Panc1 (cell line): ENCODE measurements at regions not wholly inside any gene's neighbourhood (a gene's known extent, or its start where the extent isn't known, plus 50 kb on each side); places are given as distances from the start of the nearest gene placed in this dataset.

Source experiments
- ATAC-seq: fragments of 200-7000 bp; cut with Tn5 transposase; 2 replicates; pipeline ENCODE4 v1.9.1; 2020; ENCODE audit warnings: mild to moderate bottlenecking, moderate library complexity
- BruUV-seq: library from RNA; stranded (reverse); fragments of 400-500 nt; replicated peaks from 2 replicates; lab custom pipeline; 2021; lab: Mats Ljungman, UMichigan
- CTCF ChIA-PET: fragments of 300-600 bp; sonication (Branson Sonifier 250); formaldehyde crosslinking; loops from one replicate; lab custom pipeline; 2022; ENCODE audit warnings: antibody characterized with exemption; lab: Charles Lee
- POLR2A ChIA-PET: fragments of 300-600 bp; sonication (Branson Sonifier 250); formaldehyde crosslinking; loops from one replicate; lab custom pipeline; 2022; ENCODE audit warnings: antibody characterized with exemption; lab: Charles Lee
- DNase-seq: peaks from one replicate; pipeline ENCODE4 v3.0.0-alpha.2; 2010; ENCODE audit warnings: low read depth, low spot score
- H3K27ac ChIP-seq: 2 replicates; pipeline ENCODE4 v1.5.1; 2011; ENCODE audit warnings: mild to moderate bottlenecking, low read length, inconsistent platforms
- H3K27me3 ChIP-seq: fragments of 200-500 bp; sonication (Bioruptor generic); 2 replicates; pipeline ENCODE4 v1.6.0; 2014; ENCODE audit warnings: low read length, inconsistent platforms; ENCODE audit not compliant: control insufficient read depth, insufficient read depth
- H3K36me3 ChIP-seq: fragments of 200-500 bp; sonication (Bioruptor generic); 2 replicates; pipeline ENCODE4 v1.5.1; 2014; ENCODE audit warnings: inconsistent platforms, mild to moderate bottlenecking, low read length, moderate library complexity; ENCODE audit not compliant: control insufficient read depth, insufficient read depth
- H3K4me1 ChIP-seq: 2 replicates; pipeline ENCODE4 v1.5.1; 2011; ENCODE audit warnings: inconsistent platforms, mild to moderate bottlenecking, low read length, moderate library complexity; ENCODE audit not compliant: control insufficient read depth, insufficient read depth
- H3K4me3 ChIP-seq, 2 experiments: 2 replicates each; pipeline ENCODE4 v1.5.1; 2011 to 2012; ENCODE audit warnings: low read depth in 2 of 2, low read length in 2 of 2, mild to moderate bottlenecking in 2 of 2, inconsistent platforms in 1 of 2, moderate library complexity in 1 of 2
- H3K9me3 ChIP-seq: fragments of 200-500 bp; sonication (Bioruptor generic); 2 replicates; pipeline ENCODE4 v1.5.1; 2014; ENCODE audit warnings: low read depth, mild to moderate bottlenecking, inconsistent platforms, low read length, moderate library complexity; ENCODE audit not compliant: control insufficient read depth, insufficient read depth
- POLR2AphosphoS5 ChIP-seq: IDR thresholded peaks from 2 replicates; pipeline ENCODE4 v1.6.1; 2012; ENCODE audit warnings: mild to moderate bottlenecking, low read depth, low read length, moderate library complexity
- REST ChIP-seq, 2 experiments: IDR thresholded peaks; 2 replicates each; pipeline ENCODE4 v1.6.1; 2011 to 2012; ENCODE audit warnings: low read depth in 2 of 2, control low read depth in 1 of 2, low read length in 1 of 2, mild to moderate bottlenecking in 1 of 2, moderate library complexity in 1 of 2; ENCODE audit not compliant: insufficient read depth in 1 of 2
- SIN3A ChIP-seq: IDR thresholded peaks from 2 replicates; pipeline ENCODE4 v1.6.1; 2012; ENCODE audit warnings: low read depth, mild to moderate bottlenecking, low read length, moderate library complexity, borderline replicate concordance; ENCODE audit not compliant: insufficient read depth
- TCF7L2 ChIP-seq: IDR thresholded peaks from 2 replicates; pipeline ENCODE4 v1.6.1; 2011; ENCODE audit warnings: mild to moderate bottlenecking, low read depth, low read length, inconsistent platforms
- in situ Hi-C: cut with HindIII; loops from 2 replicates; pipeline ENCODE4 v1.10.0; 2016; ENCODE audit warnings: low sequenced_read_pairs, low pct_unique_long_range_greater_than_20kb
- intact Hi-C: fragments of 100-400 bp; cut with micrococcal nuclease; formaldehyde crosslinking; loops from one replicate; pipeline ENCODE4 v1.10.0; 2022; ENCODE audit not compliant: unreplicated experiment
- TF ChIP-seq, protein P1 (sequence below): fragments of 450-650 bp; IDR thresholded peaks from 2 replicates; pipeline ENCODE4 v1.5.1; 2017; ENCODE audit warnings: mild to moderate bottlenecking

DNA sequence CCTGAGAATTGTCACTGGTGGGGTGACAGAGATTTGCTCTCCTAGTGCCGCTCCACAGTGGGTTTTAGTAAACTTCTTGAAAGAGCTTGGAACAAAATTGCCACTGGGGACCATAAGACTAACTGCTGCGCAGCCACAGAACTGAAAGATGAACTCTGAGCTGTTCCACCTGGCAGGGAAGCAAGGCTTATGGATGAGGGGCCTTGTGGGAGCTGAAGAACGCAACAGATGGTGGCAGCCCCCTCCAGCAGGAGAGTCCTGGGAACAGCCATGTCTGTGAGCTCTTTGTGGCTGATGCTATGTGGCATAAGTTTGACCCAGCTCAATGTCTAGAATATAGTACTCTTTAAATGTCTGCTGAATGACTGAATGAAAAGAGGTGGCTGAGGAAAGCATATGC lies 66.8 kb upstream of the C2CD4B start:
- H3K27me3 ChIP-seq: no peaks in the 10 kb centered on the region
- no peaks in the 10 kb centered on the region for H3K9me3 ChIP-seq
- POLR2A ChIA-PET: interaction anchor here (0.5 kb wide), 1 partner anchor 43 kb away, joined by 3 read pairs; no protein-coding TSS in a partner anchor
- H3K4me1 ChIP-seq: no peaks in the 10 kb centered on the region
- no TSS peak for BruUV-seq
- TF ChIP-seq TCF7L2: no peak
- TF ChIP-seq, protein P1, sequence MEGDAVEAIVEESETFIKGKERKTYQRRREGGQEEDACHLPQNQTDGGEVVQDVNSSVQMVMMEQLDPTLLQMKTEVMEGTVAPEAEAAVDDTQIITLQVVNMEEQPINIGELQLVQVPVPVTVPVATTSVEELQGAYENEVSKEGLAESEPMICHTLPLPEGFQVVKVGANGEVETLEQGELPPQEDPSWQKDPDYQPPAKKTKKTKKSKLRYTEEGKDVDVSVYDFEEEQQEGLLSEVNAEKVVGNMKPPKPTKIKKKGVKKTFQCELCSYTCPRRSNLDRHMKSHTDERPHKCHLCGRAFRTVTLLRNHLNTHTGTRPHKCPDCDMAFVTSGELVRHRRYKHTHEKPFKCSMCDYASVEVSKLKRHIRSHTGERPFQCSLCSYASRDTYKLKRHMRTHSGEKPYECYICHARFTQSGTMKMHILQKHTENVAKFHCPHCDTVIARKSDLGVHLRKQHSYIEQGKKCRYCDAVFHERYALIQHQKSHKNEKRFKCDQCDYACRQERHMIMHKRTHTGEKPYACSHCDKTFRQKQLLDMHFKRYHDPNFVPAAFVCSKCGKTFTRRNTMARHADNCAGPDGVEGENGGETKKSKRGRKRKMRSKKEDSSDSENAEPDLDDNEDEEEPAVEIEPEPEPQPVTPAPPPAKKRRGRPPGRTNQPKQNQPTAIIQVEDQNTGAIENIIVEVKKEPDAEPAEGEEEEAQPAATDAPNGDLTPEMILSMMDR: no peak
- no peak for TF ChIP-seq SIN3A
- TF ChIP-seq POLR2AphosphoS5: no peak
- no peak for TF ChIP-seq REST (IDR thresholded peaks at IDR 0.05; ENCODE audit: insufficient read depth in 1 of 2, low read depth in 2 of 2, low read length in 1 of 2)
- no peak for ATAC-seq
- in situ Hi-C loops: no loop called here
- CTCF ChIA-PET: interaction anchor here (0.7 kb wide), 1 partner anchor 321 kb away, joined by 3 read pairs; no protein-coding TSS in a partner anchor
- no peaks in the 10 kb centered on the region for H3K36me3 ChIP-seq
- intact Hi-C loops: no loop called here
- no peak overlapping the region for H3K27ac ChIP-seq
- H3K4me3 ChIP-seq: no peak overlapping the region
- DNase-seq: no peak

- no peak overlapping the region for H3K27ac ChIP-seq
- DNase-seq (no peak), ATAC-seq (no peak)
- CTCF ChIA-PET: interaction anchor here (0.5 kb wide), 1 partner anchor 42 kb away, joined by 3 read pairs; no protein-coding TSS in a partner anchor
- no peaks in the 10 kb centered on the region for H3K27me3 ChIP-seq
- intact Hi-C loops: no loop called here
- POLR2A ChIA-PET: no interaction called here
- in situ Hi-C loops: no loop called here
- BruUV-seq: no TSS peak
- H3K9me3 ChIP-seq: no peaks in the 10 kb centered on the region
- H3K4me1 ChIP-seq: no peaks in the 10 kb centered on the region
- H3K4me3 ChIP-seq: no peak overlapping the region
- TF ChIP-seq REST (IDR thresholded peaks at IDR 0.05; ENCODE audit: insufficient read depth in 1 of 2, low read depth in 2 of 2, low read length in 1 of 2) (no peak), POLR2AphosphoS5 (no peak)
- TF ChIP-seq, protein P1: no peak
- no peaks in the 10 kb centered on the region for H3K36me3 ChIP-seq
Observed at GRCh38 chr15:62240121-62241096, 75.3 kb upstream of the C2CD4B start.
